ENCODE measurements at regions not wholly inside any gene's neighbourhood (a gene's known extent, or its start where the extent isn't known, plus 50 kb on each side); places are given as distances from the start of the nearest gene placed in this dataset.

DNA sequence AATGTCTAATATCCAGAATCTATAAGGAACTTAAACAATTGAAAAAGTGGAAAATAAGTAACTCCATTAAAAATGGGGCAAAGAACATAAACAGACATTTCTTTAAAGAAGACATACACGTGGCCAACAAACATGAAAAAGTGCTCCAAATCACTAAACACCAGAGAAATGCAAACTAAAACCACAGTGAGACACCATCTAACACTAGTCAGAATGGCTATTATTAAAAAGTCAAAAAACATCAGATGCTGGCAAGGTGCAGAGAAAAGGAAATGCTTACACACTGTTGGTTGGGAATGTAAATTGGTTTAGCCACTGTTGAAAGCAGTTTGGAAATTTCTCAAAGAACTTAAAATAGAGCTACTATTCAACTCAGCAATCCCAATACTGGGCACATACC is 169.2 kb upstream of the MANEA start:
- no peak for TF ChIP-seq GATA3 (IDR thresholded peaks at IDR 0.05; ENCODE audit: low read depth, low read length)
- no peak for TF ChIP-seq GATA2 (IDR thresholded peaks at IDR 0.05; ENCODE audit: low read depth, low read length)

DNA sequence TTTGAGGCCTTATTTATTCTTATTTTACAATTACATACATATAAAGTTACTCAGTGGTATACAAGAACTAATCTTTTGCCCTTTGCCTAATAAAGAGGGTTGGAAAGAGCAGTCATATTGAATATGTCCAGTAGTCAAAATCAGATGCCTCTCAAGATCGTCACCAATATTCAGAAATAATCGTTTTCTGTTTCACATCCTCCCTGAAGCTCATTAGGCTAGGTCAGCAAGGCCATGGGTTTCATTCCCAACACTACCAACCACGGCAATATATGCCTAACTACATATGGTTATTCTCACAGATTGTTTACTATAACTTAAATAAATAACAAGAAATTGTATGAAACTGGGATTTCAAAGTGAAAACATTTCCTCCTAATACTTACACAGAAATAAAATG is 167.2 kb upstream of the MANEA start:
- TF ChIP-seq GATA3 (IDR thresholded peaks at IDR 0.05; ENCODE audit: low read depth, low read length) (no peak), GATA2 (IDR thresholded peaks at IDR 0.05; ENCODE audit: low read depth, low read length) (no peak)

DNA sequence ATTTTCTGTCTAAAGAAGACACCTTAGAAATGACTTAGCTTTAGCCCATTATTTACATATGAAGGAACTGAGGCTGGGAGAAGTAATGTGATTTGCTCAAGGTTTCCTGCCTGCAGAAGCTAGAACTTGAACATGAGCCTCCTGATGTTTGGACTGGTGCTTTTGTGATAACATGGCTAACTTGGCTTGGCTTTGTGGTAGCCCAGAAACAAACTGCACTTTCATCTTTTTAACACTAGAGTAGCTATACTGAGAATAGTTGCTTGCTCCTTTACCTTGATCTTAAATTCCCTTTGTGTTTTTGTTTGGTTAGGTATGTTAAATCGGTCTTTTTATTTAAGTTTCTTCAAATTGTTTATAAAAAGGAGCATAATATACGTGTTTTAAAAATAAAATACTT is 163.5 kb upstream of the MANEA start:
- TF ChIP-seq GATA2 (IDR thresholded peaks at IDR 0.05; ENCODE audit: low read depth, low read length) (no peak), GATA3 (IDR thresholded peaks at IDR 0.05; ENCODE audit: low read depth, low read length) (no peak)

DNA sequence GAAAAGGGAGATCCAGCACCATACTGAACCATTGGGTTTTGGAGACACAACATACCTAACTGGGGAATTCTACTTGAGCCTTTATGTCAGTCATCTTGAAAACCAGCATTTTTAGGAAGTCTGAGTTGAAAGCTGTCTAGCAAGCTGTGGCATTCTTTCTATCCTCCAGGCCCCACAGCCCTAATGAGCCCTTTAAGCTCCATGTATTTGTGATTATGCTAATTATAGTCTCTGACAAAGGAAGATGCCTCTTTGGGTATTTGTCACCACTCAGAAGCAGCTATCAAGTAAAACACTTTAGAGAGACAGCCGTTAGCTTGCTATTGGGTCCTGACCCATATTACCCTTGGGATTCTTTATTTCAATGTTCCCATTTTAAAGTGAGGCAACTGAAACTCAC is 159.5 kb upstream of the MANEA start:
- TF ChIP-seq GATA2 (IDR thresholded peaks at IDR 0.05; ENCODE audit: low read depth, low read length) (no peak), GATA3 (IDR thresholded peaks at IDR 0.05; ENCODE audit: low read depth, low read length) (no peak)

DNA sequence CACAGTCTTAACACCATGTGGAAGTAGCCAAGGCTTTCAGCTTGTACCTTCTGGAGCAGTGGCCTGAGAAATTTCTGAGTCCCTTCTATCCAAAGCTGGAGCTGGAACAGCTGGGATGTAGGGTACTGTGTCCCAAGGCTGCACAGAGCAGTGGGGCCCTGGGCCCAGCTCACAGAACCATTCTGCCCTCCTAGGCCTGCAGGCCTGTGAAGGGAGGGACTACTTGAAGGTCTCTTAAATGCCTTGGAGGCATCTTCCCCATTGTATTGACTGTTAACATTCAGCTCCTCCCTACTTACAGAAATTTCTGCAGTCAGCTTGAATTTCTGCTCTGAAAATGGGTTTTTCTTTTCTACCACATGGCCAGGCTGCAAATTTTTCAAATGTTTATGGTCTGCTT is 156.5 kb upstream of the MANEA start:
- no peak for TF ChIP-seq GATA3 (IDR thresholded peaks at IDR 0.05; ENCODE audit: low read depth, low read length)

- TF ChIP-seq GATA2 (IDR thresholded peaks at IDR 0.05; ENCODE audit: low read depth, low read length) = no peak
- TF ChIP-seq GATA3 (IDR thresholded peaks at IDR 0.05; ENCODE audit: low read depth, low read length) = no peak
These were observed 154.0 kb upstream of the MANEA start for GRCh38 chr6:95423331-95423730.

DNA sequence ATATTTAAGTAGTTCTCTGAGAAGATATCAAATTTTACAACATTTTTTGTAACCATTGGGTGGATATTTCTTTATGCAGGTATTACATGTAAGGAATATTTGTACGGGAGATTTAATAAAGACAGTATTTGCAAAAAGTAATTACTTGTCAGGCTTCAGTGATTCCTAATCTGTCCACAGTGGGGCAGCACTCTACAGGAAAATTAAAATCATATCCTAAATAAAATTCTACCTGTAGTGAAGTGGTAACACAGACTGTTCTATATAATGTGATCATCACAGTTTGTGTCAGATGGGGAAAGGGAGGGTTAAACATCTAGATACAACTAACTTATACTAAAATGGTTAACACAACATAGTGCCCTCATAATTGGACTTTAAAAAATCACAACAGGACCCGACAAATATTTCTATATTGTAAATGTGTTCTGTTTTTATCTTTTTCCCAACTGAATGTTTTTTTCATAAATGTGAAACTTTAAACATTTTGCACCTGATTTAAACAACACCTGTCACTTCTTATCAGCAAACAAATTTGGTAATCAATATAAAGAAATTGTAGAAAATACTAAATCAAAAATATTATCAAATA is 145.6 kb upstream of the MANEA start:
- TF ChIP-seq GATA3 (IDR thresholded peaks at IDR 0.05; ENCODE audit: low read depth, low read length) (no peak), GATA2 (IDR thresholded peaks at IDR 0.05; ENCODE audit: low read depth, low read length) (no peak)

- no peak for TF ChIP-seq GATA2 (IDR thresholded peaks at IDR 0.05; ENCODE audit: low read depth, low read length)
- TF ChIP-seq GATA3 (IDR thresholded peaks at IDR 0.05; ENCODE audit: low read depth, low read length) = no peak
These were observed 137.6 kb upstream of the MANEA start for GRCh38 chr6:95439741-95440140.

GRCh38 chr6:95448208-95448607 is 129.1 kb upstream of the MANEA start:
- TF ChIP-seq GATA3 (IDR thresholded peaks at IDR 0.05; ENCODE audit: low read depth, low read length) = no peak
- TF ChIP-seq GATA2 (IDR thresholded peaks at IDR 0.05; ENCODE audit: low read depth, low read length) = no peak

DNA sequence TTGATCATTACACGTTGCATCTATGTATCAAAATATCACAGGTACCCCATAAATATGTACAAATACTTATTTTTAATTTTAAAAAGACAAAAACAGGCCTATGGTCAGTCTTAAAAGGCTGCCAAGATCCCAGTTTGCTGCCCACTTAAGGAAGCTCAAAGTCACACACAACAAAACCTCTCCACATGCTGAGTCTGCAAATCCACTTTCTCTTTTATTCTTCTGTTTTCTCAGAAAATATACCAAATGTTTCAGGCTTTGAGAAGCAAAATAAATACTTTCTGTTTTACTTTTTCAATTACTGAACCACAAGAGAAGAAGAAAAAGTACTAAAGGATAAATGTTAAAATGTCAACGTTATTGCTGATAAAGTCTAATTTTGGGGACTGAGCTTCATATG is 107.8 kb upstream of the MANEA start:
- no peak for TF ChIP-seq GATA2 (IDR thresholded peaks at IDR 0.05; ENCODE audit: low read depth, low read length)
- TF ChIP-seq GATA3 (IDR thresholded peaks at IDR 0.05; ENCODE audit: low read depth, low read length) = no peak

GRCh38 chr6:95478941-95479340 is 98.4 kb upstream of the MANEA start:
- TF ChIP-seq GATA2 (IDR thresholded peaks at IDR 0.05; ENCODE audit: low read depth, low read length) (no peak), GATA3 (IDR thresholded peaks at IDR 0.05; ENCODE audit: low read depth, low read length) (no peak)

- TF ChIP-seq GATA2 (IDR thresholded peaks at IDR 0.05; ENCODE audit: low read depth, low read length) (no peak), GATA3 (IDR thresholded peaks at IDR 0.05; ENCODE audit: low read depth, low read length) (no peak)
These were observed 89.5 kb upstream of the MANEA start for GRCh38 chr6:95487817-95488216.

GRCh38 chr6:95489185-95489863 is 88.0 kb upstream of the MANEA start:
- TF ChIP-seq GATA2 (IDR thresholded peaks at IDR 0.05; ENCODE audit: low read depth, low read length) (no peak), GATA3 (IDR thresholded peaks at IDR 0.05; ENCODE audit: low read depth, low read length) (no peak)

DNA sequence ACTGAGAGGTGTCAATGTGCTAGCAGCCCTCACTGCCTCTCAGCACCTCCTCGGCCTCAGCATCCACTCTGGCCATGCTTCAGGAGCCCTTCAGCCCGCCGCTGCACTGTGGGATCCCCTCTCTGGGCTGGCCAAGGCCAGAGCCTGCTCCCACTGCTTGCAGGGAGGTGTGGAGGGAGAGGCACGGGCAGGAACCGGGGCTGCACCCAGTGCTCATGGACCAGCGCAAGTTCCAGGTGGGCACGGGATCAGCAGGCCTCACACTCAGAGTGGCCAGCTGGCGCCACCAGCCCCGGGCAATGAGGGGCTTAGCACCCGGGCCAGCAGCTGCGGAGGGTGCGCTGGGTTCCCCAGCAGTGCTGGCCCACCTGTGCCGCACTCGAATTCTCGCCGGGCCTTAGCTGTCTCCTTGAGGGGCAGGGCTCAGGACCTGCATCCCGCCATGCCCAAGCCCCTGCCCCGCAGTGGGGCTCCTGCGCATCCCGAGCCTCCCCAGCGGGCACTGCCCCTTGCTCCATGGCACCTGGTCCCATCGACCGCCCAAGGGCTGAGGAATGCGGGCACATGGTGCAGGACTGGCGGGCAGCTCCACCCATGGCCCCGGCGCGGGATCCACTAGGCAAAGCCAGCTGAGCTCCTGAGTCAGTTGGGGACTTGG is 80.4 kb upstream of the MANEA start:
- TF ChIP-seq GATA3 (IDR thresholded peaks at IDR 0.05; ENCODE audit: low read depth, low read length) (no peak), GATA2 (IDR thresholded peaks at IDR 0.05; ENCODE audit: low read depth, low read length) (no peak)

Data from SH-SY5Y (cell line).